HepG2 (cell line): ENCODE measurements at regions not wholly inside any gene's neighbourhood (a gene's known extent, or its start where the extent isn't known, plus 50 kb on each side); places are given as distances from the start of the nearest gene placed in this dataset.

ENCODE experiments used
- ATAC-seq: fragments of 200-7000 bp; cut with Tn5 transposase; 3 replicates; pipeline ENCODE4 v1.9.1; 2020; ENCODE audit warnings: mild to moderate bottlenecking, moderate library complexity
- BruUV-seq: library from RNA; stranded (reverse); fragments of 400-500 nt; replicated peaks from 2 replicates; lab custom pipeline; 2021; lab: Mats Ljungman, UMichigan
- CTCF ChIA-PET: fragments of 300-600 bp; formaldehyde crosslinking; extraction: SDS; loops from one replicate; lab custom pipeline; 2021; ENCODE audit warnings: low total read pairs, inconsistent platforms, low intra/inter-chr PET ratio; lab: Yijun Ruan, JAX
- POLR2A ChIA-PET: fragments of 350-600 bp; sonication (Branson Sonifier 250); formaldehyde crosslinking; loops from one replicate; lab custom pipeline; 2020; ENCODE audit warnings: antibody characterized with exemption, inconsistent platforms; lab: Yijun Ruan, JAX
- DNase-seq: peaks from one replicate; pipeline ENCODE4 v3.0.0-alpha.2; 2015; ENCODE audit warnings: low spot score
- FAIRE-seq: peaks from 3 replicates; lab custom pipeline; 2011; peaks lifted over from hg19 to GRCh38; lab: Jason Lieb, UNC
- H2AFZ ChIP-seq: one replicate; pipeline ENCODE4 v1.6.1; 2011; ENCODE audit warnings: low read length, inconsistent platforms
- H3K27ac ChIP-seq: fragments of 300-600 bp; 3 replicates; pipeline ENCODE4 v1.8.0; 2011; ENCODE audit warnings: mixed run types, mild to moderate bottlenecking, mixed read lengths, low read length, inconsistent platforms; ENCODE audit not compliant: insufficient read depth; ENCODE audit errors: extremely low read length
- H3K27me3 ChIP-seq, 2 experiments: fragments of 200-600 bp in 1 of 2; 2 replicates in 1 of 2; 3 replicates in 1 of 2; pipeline versions ENCODE4 v1.6.0 to v1.8.0; 2011; ENCODE audit warnings: low read length in 2 of 2, mild to moderate bottlenecking in 2 of 2, moderate library complexity in 2 of 2, inconsistent platforms in 1 of 2; ENCODE audit not compliant: insufficient read depth in 2 of 2, control insufficient read depth in 1 of 2
- H3K36me3 ChIP-seq, 2 experiments: fragments of 200-600 bp in 1 of 2; replicated peaks in 1 of 2; 2 replicates in 1 of 2; 3 replicates in 1 of 2; pipeline versions ENCODE4 v1.5.1 to v1.8.0; 2011; ENCODE audit warnings: low read length in 2 of 2, inconsistent platforms in 1 of 2; ENCODE audit not compliant: insufficient read depth in 2 of 2, control insufficient read depth in 1 of 2
- H3K4me1 ChIP-seq: 2 replicates; pipeline ENCODE4 v1.5.1; 2012; ENCODE audit warnings: low read length, inconsistent platforms; ENCODE audit not compliant: insufficient read depth
- H3K4me2 ChIP-seq: 2 replicates; pipeline ENCODE4 v1.6.0; 2011; ENCODE audit warnings: low read depth, low read length, inconsistent platforms
- H3K4me3 ChIP-seq, 3 experiments: fragments of 200-600 bp in 1 of 3; sonication (generic), shearing (Covaris generic) in 1 of 3; replicated peaks in 1 of 3; 2 replicates each; pipeline ENCODE4 v1.5.1; 2011 to 2016; ENCODE audit warnings: low read length in 3 of 3, inconsistent platforms in 2 of 3, low read depth in 2 of 3, mild to moderate bottlenecking in 2 of 3, control low read depth in 1 of 3, mixed read lengths in 1 of 3; ENCODE audit not compliant: insufficient read depth in 1 of 3
- H3K79me2 ChIP-seq: one replicate; pipeline ENCODE4 v1.6.1; 2011; ENCODE audit warnings: low read length, inconsistent platforms; ENCODE audit not compliant: insufficient read depth
- H3K9ac ChIP-seq: 2 replicates; pipeline ENCODE4 v1.6.0; 2011; ENCODE audit warnings: mild to moderate bottlenecking, low read depth, low read length, inconsistent platforms; ENCODE audit not compliant: insufficient read depth
- H3K9me3 ChIP-seq: 2 replicates; pipeline ENCODE4 v1.5.1; 2012; ENCODE audit warnings: mild to moderate bottlenecking, low read length
- H4K20me1 ChIP-seq: 2 replicates; pipeline ENCODE4 v1.6.0; 2011; ENCODE audit warnings: inconsistent platforms, mild to moderate bottlenecking, low read length, moderate library complexity; ENCODE audit not compliant: insufficient read depth
- CBFB ChIP-seq: sonication (generic); formaldehyde crosslinking; IDR thresholded peaks from 2 replicates; pipeline ENCODE4 v1.4.0; 2020; ENCODE audit warnings: missing genetic modification reagents
- CREM ChIP-seq, 2 experiments: sonication (generic) in 1 of 2; formaldehyde crosslinking in 1 of 2; IDR thresholded peaks; 2 replicates each; pipeline versions ENCODE4 v1.4.0 to v1.6.1; 2016 to 2020; ENCODE audit warnings: antibody characterized with exemption in 1 of 2, mild to moderate bottlenecking in 1 of 2, missing genetic modification reagents in 1 of 2
- DMAP1 ChIP-seq: IDR thresholded peaks from 2 replicates; pipeline ENCODE4 v1.6.1; 2016
- EP300 ChIP-seq, 3 experiments: sonication (generic) in 1 of 3; formaldehyde crosslinking in 1 of 3; IDR thresholded peaks; 2 replicates each; pipeline versions ENCODE4 v1.5.1 to v1.6.1; 2011 to 2020; ENCODE audit warnings: low read depth in 2 of 3, low read length in 2 of 3, borderline replicate concordance in 1 of 3, improper control_type of control experiment in 1 of 3, mild to moderate bottlenecking in 1 of 3, missing genetic modification reagents in 1 of 3, moderate library complexity in 1 of 3
- GMEB2 ChIP-seq: IDR thresholded peaks from 2 replicates; pipeline ENCODE4 v1.6.1; 2016; ENCODE audit warnings: missing biosample characterization, missing genetic modification reagents, low read depth
- LBX2 ChIP-seq: sonication (generic); formaldehyde crosslinking; IDR thresholded peaks from 2 replicates; pipeline ENCODE4 v1.5.0; 2020; ENCODE audit warnings: missing genetic modification reagents, mild to moderate bottlenecking, borderline replicate concordance
- MAF1 ChIP-seq: sonication (generic); formaldehyde crosslinking; IDR thresholded peaks from 2 replicates; pipeline ENCODE4 v1.5.0; 2020; ENCODE audit warnings: missing genetic modification reagents, borderline replicate concordance
- MYNN ChIP-seq: sonication (generic); formaldehyde crosslinking; IDR thresholded peaks from 2 replicates; pipeline ENCODE4 v1.4.0; 2020; ENCODE audit warnings: mild to moderate bottlenecking, low read depth, missing genetic modification reagents
- SOX5 ChIP-seq: IDR thresholded peaks from 2 replicates; pipeline ENCODE4 v1.6.1; 2016; ENCODE audit warnings: borderline replicate concordance
- TOPORS ChIP-seq: sonication (generic); formaldehyde crosslinking; IDR thresholded peaks from 2 replicates; pipeline ENCODE4 v1.8.0; 2023; ENCODE audit warnings: mild to moderate bottlenecking, missing genetic modification reagents
- UBTF ChIP-seq: sonication (generic); formaldehyde crosslinking; IDR thresholded peaks from 2 replicates; pipeline ENCODE4 v1.4.0; 2020; ENCODE audit warnings: mild to moderate bottlenecking, missing genetic modification reagents
- ZC3H4 ChIP-seq: sonication (generic); formaldehyde crosslinking; IDR thresholded peaks from 2 replicates; pipeline ENCODE4 v1.4.0; 2020; ENCODE audit warnings: missing genetic modification reagents, borderline replicate concordance
- ZHX1 ChIP-seq: sonication (generic); formaldehyde crosslinking; IDR thresholded peaks from 2 replicates; pipeline ENCODE4 v1.8.1; 2022; ENCODE audit warnings: low read depth, mild to moderate bottlenecking, missing genetic modification reagents
- ZNF260 ChIP-seq: sonication (generic); formaldehyde crosslinking; IDR thresholded peaks from 2 replicates; pipeline ENCODE4 v1.4.0; 2020; ENCODE audit warnings: missing genetic modification reagents, low read depth, mild to moderate bottlenecking, borderline replicate concordance
- ZNF484 ChIP-seq: sonication (generic); formaldehyde crosslinking; IDR thresholded peaks from 2 replicates; pipeline ENCODE4 v1.5.1; 2020; ENCODE audit warnings: mild to moderate bottlenecking, low read depth, missing genetic modification reagents, borderline replicate concordance
- ZNF75D ChIP-seq: sonication (generic); formaldehyde crosslinking; IDR thresholded peaks from 2 replicates; pipeline ENCODE4 v1.8.1; 2023; ENCODE audit warnings: missing genetic modification reagents, mild to moderate bottlenecking, borderline replicate concordance
- WGBS: methylation state at CpG from one replicate; pipeline ENCODE4 v1.1.6; 2017; ENCODE audit warnings: low lambda C conversion rate; 5-methylcytosine and 5-hydroxymethylcytosine counted together
- in situ Hi-C: cut with HindIII; loops from 2 replicates; pipeline ENCODE4 v1.10.0; 2017; ENCODE audit warnings: low pct_unique_long_range_greater_than_20kb; ENCODE audit not compliant: extremely low pct_ligation_motif_present
- intact Hi-C: fragments of 100-400 bp; cut with micrococcal nuclease; formaldehyde crosslinking; loops from one replicate; pipeline ENCODE4 v1.10.0; 2022; ENCODE audit not compliant: unreplicated experiment

- Histone ChIP-seq H3K36me3 (no peaks in the 10 kb centered on the region), H4K20me1 (no peaks in the 10 kb centered on the region), H3K4me1 (no peaks in the 10 kb centered on the region), H3K9ac (no peak overlapping the region), H3K4me2 (no peak overlapping the region), H3K4me3 (no peak overlapping the region), H3K9me3 (no peaks in the 10 kb centered on the region), H3K27ac (no peak overlapping the region), H2AFZ (no peak overlapping the region), H3K27me3 (no peaks in the 10 kb centered on the region; a peak in 1 of 5 replicates), H3K79me2 (no peaks in the 10 kb centered on the region)
- ChIA-PET CTCF (no interaction called here), POLR2A (no interaction called here)
- ATAC-seq (no peak), FAIRE-seq (no peak), DNase-seq (no peak)
- WGBS: 12% methylated on average over 2 of the region's 2 CpGs
- intact Hi-C loops (no loop called here), in situ Hi-C loops (no loop called here)
- BruUV-seq: no TSS peak
- TF ChIP-seq ZHX1: no peak
- no peak for TF ChIP-seq ZNF484
- no peak for TF ChIP-seq MYNN (CRISPR knock-in tag)
- no peak for TF ChIP-seq ZNF260 (CRISPR knock-in tag)
- TF ChIP-seq EP300 (IDR thresholded peaks at IDR 0.05; ENCODE audit: low read depth in 2 of 2, low read length in 2 of 2): no peak
- no peak for TF ChIP-seq EP300 (CRISPR knock-in tag; IDR thresholded peaks at IDR 0.05; ENCODE audit: borderline replicate concordance)
- no peak for TF ChIP-seq SOX5 (CRISPR knock-in tag)
- TF ChIP-seq ZC3H4 (CRISPR knock-in tag): no peak
- no peak for TF ChIP-seq DMAP1
- no peak for TF ChIP-seq LBX2 (CRISPR knock-in tag)
- no peak for TF ChIP-seq UBTF (CRISPR knock-in tag)
- TF ChIP-seq CREM (IDR thresholded peaks at IDR 0.05): no peak
- no peak for TF ChIP-seq CREM (CRISPR knock-in tag; IDR thresholded peaks at IDR 0.05)
- TF ChIP-seq ZNF75D (CRISPR knock-in tag): no peak
- TF ChIP-seq CBFB (CRISPR knock-in tag): no peak
- no peak for TF ChIP-seq TOPORS (CRISPR knock-in tag)
- no peak for TF ChIP-seq MAF1 (CRISPR knock-in tag)
- TF ChIP-seq GMEB2 (CRISPR knock-in tag): no peak
Observed at GRCh38 chr15:93830221-93831080, 400.9 kb upstream of the MCTP2 start.
